ENCODE measurements at regions not wholly inside any gene's neighbourhood (a gene's known extent, or its start where the extent isn't known, plus 50 kb on each side); places are given as distances from the start of the nearest gene placed in this dataset.

GRCh38 chr5:121319292-121319691, 532.4 kb upstream of the FTMT start:
- intact Hi-C loops (cut with DNase I; ENCODE audit: low total_unique reads): no loop called here
- no peaks in the 10 kb centered on the region for H3K36me3 ChIP-seq
- no peak for TF ChIP-seq CTCF (IDR thresholded peaks at IDR 0.05)
- no peaks in the 10 kb centered on the region for H3K27me3 ChIP-seq
- no peak for DNase-seq
- H3K27ac ChIP-seq: no peak overlapping the region
- H3K4me3 ChIP-seq: no peak overlapping the region
- H3K9me3 ChIP-seq: no peaks in the 10 kb centered on the region
- H3K4me1 ChIP-seq: no peaks in the 10 kb centered on the region

GRCh38 chr5:121325930-121326329, 525.8 kb upstream of the FTMT start:
- intact Hi-C loops (cut with DNase I; ENCODE audit: low total_unique reads): no loop called here
- no peaks in the 10 kb centered on the region for H3K4me1 ChIP-seq
- no peaks in the 10 kb centered on the region for H3K36me3 ChIP-seq
- no peak for DNase-seq
- no peaks in the 10 kb centered on the region for H3K27me3 ChIP-seq
- H3K9me3 ChIP-seq: no peaks in the 10 kb centered on the region
- no peak overlapping the region for H3K27ac ChIP-seq
- no peak overlapping the region for H3K4me3 ChIP-seq
- TF ChIP-seq CTCF (IDR thresholded peaks at IDR 0.05): no peak

GRCh38 chr5:121350181-121350930, 501.3 kb upstream of the FTMT start:
- no peaks in the 10 kb centered on the region for H3K36me3 ChIP-seq
- intact Hi-C loops (cut with DNase I; ENCODE audit: low total_unique reads): no loop called here
- no peaks in the 10 kb centered on the region for H3K4me1 ChIP-seq
- no peak overlapping the region for H3K4me3 ChIP-seq
- TF ChIP-seq CTCF (IDR thresholded peaks at IDR 0.05): no peak
- no peak for DNase-seq
- no peak overlapping the region for H3K27ac ChIP-seq
- no peaks in the 10 kb centered on the region for H3K27me3 ChIP-seq
- no peaks in the 10 kb centered on the region for H3K9me3 ChIP-seq

GRCh38 chr5:121366515-121366914, 485.2 kb upstream of the FTMT start:
- TF ChIP-seq CTCF (IDR thresholded peaks at IDR 0.05): no peak
- no peak overlapping the region for H3K27ac ChIP-seq
- no peaks in the 10 kb centered on the region for H3K9me3 ChIP-seq
- H3K4me3 ChIP-seq: no peak overlapping the region
- H3K4me1 ChIP-seq: no peaks in the 10 kb centered on the region
- H3K36me3 ChIP-seq: no peaks in the 10 kb centered on the region
- DNase-seq: no peak
- no peaks in the 10 kb centered on the region for H3K27me3 ChIP-seq
- intact Hi-C loops (cut with DNase I; ENCODE audit: low total_unique reads): no loop called here

- H3K4me1 ChIP-seq: no peaks in the 10 kb centered on the region
- no peaks in the 10 kb centered on the region for H3K36me3 ChIP-seq
- no peak overlapping the region for H3K4me3 ChIP-seq
- no peak for TF ChIP-seq CTCF (IDR thresholded peaks at IDR 0.05)
- DNase-seq: no peak
- H3K27me3 ChIP-seq: no peaks in the 10 kb centered on the region
- intact Hi-C loops (cut with DNase I; ENCODE audit: low total_unique reads): no loop called here
- no peak overlapping the region for H3K27ac ChIP-seq
- no peaks in the 10 kb centered on the region for H3K9me3 ChIP-seq
Observed at GRCh38 chr5:121373371-121373770, 478.3 kb upstream of the FTMT start.

GRCh38 chr5:121377461-121377860, 474.2 kb upstream of the FTMT start:
- Histone ChIP-seq H3K27me3 (no peaks in the 10 kb centered on the region), H3K4me3 (no peak overlapping the region), H3K27ac (no peak overlapping the region), H3K9me3 (no peaks in the 10 kb centered on the region), H3K36me3 (no peaks in the 10 kb centered on the region), H3K4me1 (no peaks in the 10 kb centered on the region)
- no peak for TF ChIP-seq CTCF (IDR thresholded peaks at IDR 0.05)
- intact Hi-C loops (cut with DNase I; ENCODE audit: low total_unique reads): no loop called here
- DNase-seq: no peak
